GM12892 (cell line): ENCODE measurements at regions not wholly inside any gene's neighbourhood (a gene's known extent, or its start where the extent isn't known, plus 50 kb on each side); places are given as distances from the start of the nearest gene placed in this dataset.

Experiments used
- POLR2A ChIP-seq: IDR thresholded peaks from 2 replicates; pipeline ENCODE4 v1.6.1; 2011; ENCODE audit warnings: low read depth, low read length, control low read depth
- POLR2AphosphoS5 ChIP-seq: IDR thresholded peaks from 2 replicates; pipeline ENCODE4 v1.6.1; 2011; ENCODE audit warnings: low read depth, low read length, control low read depth
- TAF1 ChIP-seq: IDR thresholded peaks from 2 replicates; pipeline ENCODE4 v1.6.1; 2011; ENCODE audit warnings: low read depth, mild to moderate bottlenecking, control low read depth, low read length, borderline replicate concordance

GRCh38 chr1:221871056-221871455, 129.2 kb upstream of the DUSP10 start:
- TF ChIP-seq POLR2A, result no peak
- TF ChIP-seq POLR2AphosphoS5, result no peak
- TF ChIP-seq TAF1, result no peak
